ENCODE measurements at regions not wholly inside any gene's neighbourhood (a gene's known extent, or its start where the extent isn't known, plus 50 kb on each side); places are given as distances from the start of the nearest gene placed in this dataset.
"Not testable (repeated sequence)": the region's sequence is repeated elsewhere in the genome, so short reads cannot be mapped to it uniquely, and the experiment has no call there.

GRCh38 chr5:91243286-91243685, 139.8 kb downstream of the ARRDC3 start:
- H3K23ac ChIP-seq (ENCODE audit: insufficient read length) = no peak overlapping the region
- H3K18ac ChIP-seq (ENCODE audit: extremely low read depth, low read length) = no peak overlapping the region
- H3K27ac ChIP-seq (ENCODE audit: low read depth, low read length) = no peak overlapping the region
- no peak overlapping the region for H3K4ac ChIP-seq (replicated peaks; ENCODE audit: insufficient read length, low read depth, low read length)
- no peak overlapping the region for H3K4me3 ChIP-seq (ENCODE audit: extremely low read depth in 1 of 4, insufficient read depth in 2 of 4, low read depth in 3 of 4, low read length in 4 of 4)
- CTCF ChIA-PET (ENCODE audit: partially characterized antibody) = interaction anchor here (1.4 to 1.8 kb wide), 3 partner anchors 142 to 177 kb away, joined by 3 to 6 read pairs (median 5); no protein-coding TSS in a partner anchor
- H2AK5ac ChIP-seq (ENCODE audit: low read depth, low read length) = no peak overlapping the region
- H2BK15ac ChIP-seq (ENCODE audit: low read length) = no peak overlapping the region
- POLR2A ChIA-PET (ENCODE audit: partially characterized antibody) = interaction anchor here (1.3 kb wide), 1 partner anchor 140 kb away, joined by 4 read pairs; the partner anchor contains the start of gene ARRDC3
- H3K14ac ChIP-seq (ENCODE audit: insufficient read length) = no peak overlapping the region
- no peak overlapping the region for H4K8ac ChIP-seq (ENCODE audit: extremely low read depth, insufficient read depth, low read length)
- no peak overlapping the region for H3K4me2 ChIP-seq (ENCODE audit: insufficient read depth in 1 of 2, low read depth in 2 of 2, low read length in 2 of 2)
- H3K23me2 ChIP-seq (ENCODE audit: low read depth, low read length) = no peaks in the 10 kb centered on the region
- no peaks in the 10 kb centered on the region for H3K9me3 ChIP-seq (ENCODE audit: insufficient read depth in 2 of 2, low read depth in 1 of 2, low read length in 1 of 2)
- H4K5ac ChIP-seq (ENCODE audit: insufficient read length, low read depth, low read length) = no peak overlapping the region
- no peak overlapping the region for H3K56ac ChIP-seq (replicated peaks; ENCODE audit: insufficient read length, low read depth, low read length)
- H3K4me1 ChIP-seq (replicated peaks in 1 of 4; ENCODE audit: control insufficient read depth in 3 of 4, insufficient read depth in 4 of 4, low read length in 3 of 4) = no peaks in the 10 kb centered on the region
- H3K36me3 ChIP-seq (ENCODE audit: control insufficient read depth in 2 of 4, insufficient read depth in 4 of 4, low read length in 3 of 4) = no peaks in the 10 kb centered on the region
- no peaks in the 10 kb centered on the region for H3K79me1 ChIP-seq (ENCODE audit: low read depth, low read length)
- H4K20me1 ChIP-seq (replicated peaks in 1 of 2; ENCODE audit: control insufficient read depth in 1 of 2, insufficient read depth in 2 of 2, low read length in 2 of 2) = no peaks in the 10 kb centered on the region
- no peak overlapping the region for H2BK12ac ChIP-seq (ENCODE audit: low read depth, low read length)
- no peak overlapping the region for H2BK5ac ChIP-seq (ENCODE audit: low read depth, low read length)
- H3K9ac ChIP-seq (replicated peaks in 1 of 4; ENCODE audit: extremely low read depth in 1 of 4, low read depth in 3 of 4, low read length in 3 of 4) = no peak overlapping the region
- no peak overlapping the region for H4K91ac ChIP-seq (replicated peaks; ENCODE audit: insufficient read length, low read length)
- no peaks in the 10 kb centered on the region for H3K79me2 ChIP-seq (ENCODE audit: control insufficient read depth in 1 of 2, insufficient read depth in 2 of 2, low read length in 2 of 2)
- DNase-seq (ENCODE audit: low read depth in 1 of 2, low spot score in 2 of 2) (no peak), FAIRE-seq (no peak)
- no peak for TF ChIP-seq GABPA (IDR thresholded peaks at IDR 0.05; ENCODE audit: borderline replicate concordance, insufficient read depth, low read length)
- H2AFZ ChIP-seq (ENCODE audit: low read length) = no peak overlapping the region
- no peak overlapping the region for H2BK120ac ChIP-seq (replicated peaks; ENCODE audit: low read depth, low read length)
- H2BK20ac ChIP-seq (ENCODE audit: low read length) = no peak overlapping the region
- no peaks in the 10 kb centered on the region for H3K27me3 ChIP-seq (replicated peaks in 1 of 4; ENCODE audit: control insufficient read depth in 3 of 4, extremely low read depth in 1 of 4, insufficient read depth in 3 of 4, low read length in 3 of 4)

- POLR2A ChIA-PET (ENCODE audit: partially characterized antibody) = interaction anchor here (1.3 kb wide), 1 partner anchor 139 kb away, joined by 4 read pairs; no protein-coding TSS in a partner anchor
- not testable (repeated sequence) for H3K27ac ChIP-seq (ENCODE audit: low read depth, low read length); H2BK5ac ChIP-seq (ENCODE audit: low read depth, low read length); H3K9ac ChIP-seq (replicated peaks in 1 of 4; ENCODE audit: extremely low read depth in 1 of 4, low read depth in 3 of 4, low read length in 3 of 4); H3K4me3 ChIP-seq (ENCODE audit: extremely low read depth in 1 of 4, insufficient read depth in 2 of 4, low read depth in 3 of 4, low read length in 4 of 4); H4K20me1 ChIP-seq (replicated peaks in 1 of 2; ENCODE audit: control insufficient read depth in 1 of 2, insufficient read depth in 2 of 2, low read length in 2 of 2); H3K79me1 ChIP-seq (ENCODE audit: low read depth, low read length); H2BK12ac ChIP-seq (ENCODE audit: low read depth, low read length); FAIRE-seq; H2BK20ac ChIP-seq (ENCODE audit: low read length); H3K36me3 ChIP-seq (ENCODE audit: control insufficient read depth in 2 of 4, insufficient read depth in 4 of 4, low read length in 3 of 4); H3K56ac ChIP-seq (replicated peaks; ENCODE audit: insufficient read length, low read depth, low read length); H2AK5ac ChIP-seq (ENCODE audit: low read depth, low read length); H3K14ac ChIP-seq (ENCODE audit: insufficient read length); H4K5ac ChIP-seq (ENCODE audit: insufficient read length, low read depth, low read length); H3K4ac ChIP-seq (replicated peaks; ENCODE audit: insufficient read length, low read depth, low read length); H3K4me2 ChIP-seq (ENCODE audit: insufficient read depth in 1 of 2, low read depth in 2 of 2, low read length in 2 of 2); H3K23me2 ChIP-seq (ENCODE audit: low read depth, low read length); H4K91ac ChIP-seq (replicated peaks; ENCODE audit: insufficient read length, low read length); H3K9me3 ChIP-seq (ENCODE audit: insufficient read depth in 2 of 2, low read depth in 1 of 2, low read length in 1 of 2); H3K79me2 ChIP-seq (ENCODE audit: control insufficient read depth in 1 of 2, insufficient read depth in 2 of 2, low read length in 2 of 2); H3K27me3 ChIP-seq (replicated peaks in 1 of 4; ENCODE audit: control insufficient read depth in 3 of 4, extremely low read depth in 1 of 4, insufficient read depth in 3 of 4, low read length in 3 of 4); H2BK15ac ChIP-seq (ENCODE audit: low read length); H2AFZ ChIP-seq (ENCODE audit: low read length); H4K8ac ChIP-seq (ENCODE audit: extremely low read depth, insufficient read depth, low read length); H3K18ac ChIP-seq (ENCODE audit: extremely low read depth, low read length); H3K4me1 ChIP-seq (replicated peaks in 1 of 4; ENCODE audit: control insufficient read depth in 3 of 4, insufficient read depth in 4 of 4, low read length in 3 of 4); DNase-seq (ENCODE audit: low read depth in 1 of 2, low spot score in 2 of 2); H2BK120ac ChIP-seq (replicated peaks; ENCODE audit: low read depth, low read length); H3K23ac ChIP-seq (ENCODE audit: insufficient read length)
- WGBS, 2 experiments (ENCODE audit: extremely low coverage in 1 of 2, insufficient coverage in 1 of 2, insufficient read length in 1 of 2, insufficient replicate concordance in 2 of 2, low coverage in 1 of 2, low lambda C conversion rate in 2 of 2, missing lambda C conversion rate in 1 of 2) = 90% methylated on average over 4 of the region's 4 CpGs; no CpG with 5 or more reads in 1 of the 2 experiments
- CTCF ChIA-PET (ENCODE audit: partially characterized antibody) = interaction anchor here (1.2 to 1.6 kb wide), 2 partner anchors 11 to 22 kb away, joined by 3 to 6 read pairs; no protein-coding TSS in a partner anchor
Observed at GRCh38 chr5:91241460-91241859, 141.7 kb downstream of the ARRDC3 start.

Measured in H1 (cell line).